ENCODE measurements at regions not wholly inside any gene's neighbourhood (a gene's known extent, or its start where the extent isn't known, plus 50 kb on each side); places are given as distances from the start of the nearest gene placed in this dataset.

GRCh38 chr18:73009691-73010090 is 141.9 kb upstream of the NETO1 start:
- Histone ChIP-seq H3K4me3 (no peak overlapping the region), H3K27ac (no peak overlapping the region), H3K9me3 (ENCODE audit: low read depth) (no peaks in the 10 kb centered on the region), H3K9me2 (replicated peaks; ENCODE audit: insufficient read depth) (no peaks in the 10 kb centered on the region), H3K27me3 (no peaks in the 10 kb centered on the region), H3K4me1 (ENCODE audit: insufficient read depth) (no peaks in the 10 kb centered on the region), H3K4me2 (no peak overlapping the region), H4K20me1 (ENCODE audit: insufficient read depth, poor library complexity, severe bottlenecking) (no peaks in the 10 kb centered on the region), H3K79me2 (no peaks in the 10 kb centered on the region), H2AFZ (no peak overlapping the region), H3K36me3 (replicated peaks; ENCODE audit: insufficient read depth, low read depth) (no peaks in the 10 kb centered on the region)
- TF ChIP-seq, protein P1, sequence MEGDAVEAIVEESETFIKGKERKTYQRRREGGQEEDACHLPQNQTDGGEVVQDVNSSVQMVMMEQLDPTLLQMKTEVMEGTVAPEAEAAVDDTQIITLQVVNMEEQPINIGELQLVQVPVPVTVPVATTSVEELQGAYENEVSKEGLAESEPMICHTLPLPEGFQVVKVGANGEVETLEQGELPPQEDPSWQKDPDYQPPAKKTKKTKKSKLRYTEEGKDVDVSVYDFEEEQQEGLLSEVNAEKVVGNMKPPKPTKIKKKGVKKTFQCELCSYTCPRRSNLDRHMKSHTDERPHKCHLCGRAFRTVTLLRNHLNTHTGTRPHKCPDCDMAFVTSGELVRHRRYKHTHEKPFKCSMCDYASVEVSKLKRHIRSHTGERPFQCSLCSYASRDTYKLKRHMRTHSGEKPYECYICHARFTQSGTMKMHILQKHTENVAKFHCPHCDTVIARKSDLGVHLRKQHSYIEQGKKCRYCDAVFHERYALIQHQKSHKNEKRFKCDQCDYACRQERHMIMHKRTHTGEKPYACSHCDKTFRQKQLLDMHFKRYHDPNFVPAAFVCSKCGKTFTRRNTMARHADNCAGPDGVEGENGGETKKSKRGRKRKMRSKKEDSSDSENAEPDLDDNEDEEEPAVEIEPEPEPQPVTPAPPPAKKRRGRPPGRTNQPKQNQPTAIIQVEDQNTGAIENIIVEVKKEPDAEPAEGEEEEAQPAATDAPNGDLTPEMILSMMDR (IDR thresholded peaks at IDR 0.05; ENCODE audit: poor library complexity), result no peak
- no peak for TF ChIP-seq EZH2 (IDR thresholded peaks at IDR 0.05; ENCODE audit: borderline replicate concordance)
- no peak for TF ChIP-seq EZH2phosphoT487 (IDR thresholded peaks at IDR 0.05; ENCODE audit: low read depth, severe bottlenecking, unreplicated experiment)
- no peak for DNase-seq (ENCODE audit: low spot score)
- 65% methylated on average over 4 of the region's 4 CpGs for WGBS (ENCODE audit: low lambda C conversion rate, missing lambda C conversion rate)

- H2AFZ ChIP-seq, result no peak overlapping the region
- H3K9me2 ChIP-seq (replicated peaks; ENCODE audit: insufficient read depth), result no peaks in the 10 kb centered on the region
- TF ChIP-seq, protein P1 (IDR thresholded peaks at IDR 0.05; ENCODE audit: poor library complexity), result no peak
- no peak for TF ChIP-seq EZH2 (IDR thresholded peaks at IDR 0.05; ENCODE audit: borderline replicate concordance)
- no peaks in the 10 kb centered on the region for H3K36me3 ChIP-seq (replicated peaks; ENCODE audit: insufficient read depth, low read depth)
- H3K4me3 ChIP-seq, result no peak overlapping the region
- no peak overlapping the region for H3K27ac ChIP-seq
- no peaks in the 10 kb centered on the region for H3K79me2 ChIP-seq
- no peak overlapping the region for H3K4me2 ChIP-seq
- H3K9me3 ChIP-seq (ENCODE audit: low read depth), result no peaks in the 10 kb centered on the region
- no peaks in the 10 kb centered on the region for H3K4me1 ChIP-seq (ENCODE audit: insufficient read depth)
- no peaks in the 10 kb centered on the region for H4K20me1 ChIP-seq (ENCODE audit: insufficient read depth, poor library complexity, severe bottlenecking)
- H3K27me3 ChIP-seq, result no peaks in the 10 kb centered on the region
- DNase-seq (ENCODE audit: low spot score), result no peak
- WGBS (ENCODE audit: low lambda C conversion rate, missing lambda C conversion rate), result 93% methylated on average over 4 of the region's 4 CpGs
These were observed 140.1 kb upstream of the NETO1 start for GRCh38 chr18:73007915-73008308.

- DNase-seq (ENCODE audit: low spot score), result no peak
- Histone ChIP-seq H3K4me1 (ENCODE audit: insufficient read depth) (no peaks in the 10 kb centered on the region), H3K79me2 (no peaks in the 10 kb centered on the region), H3K9me3 (ENCODE audit: low read depth) (no peaks in the 10 kb centered on the region), H3K9me2 (replicated peaks; ENCODE audit: insufficient read depth) (no peaks in the 10 kb centered on the region), H4K20me1 (ENCODE audit: insufficient read depth, poor library complexity, severe bottlenecking) (no peaks in the 10 kb centered on the region), H3K4me2 (no peak overlapping the region), H2AFZ (no peak overlapping the region), H3K27me3 (no peaks in the 10 kb centered on the region), H3K4me3 (no peak overlapping the region), H3K27ac (no peak overlapping the region), H3K36me3 (replicated peaks; ENCODE audit: insufficient read depth, low read depth) (no peaks in the 10 kb centered on the region)
- TF ChIP-seq EZH2phosphoT487 (IDR thresholded peaks at IDR 0.05; ENCODE audit: low read depth, severe bottlenecking, unreplicated experiment), result no peak
- 76% methylated on average over 6 of the region's 6 CpGs for WGBS (ENCODE audit: low lambda C conversion rate, missing lambda C conversion rate)
These were observed 139.6 kb upstream of the NETO1 start for GRCh38 chr18:73007195-73007914.

- Histone ChIP-seq H3K36me3 (replicated peaks; ENCODE audit: insufficient read depth, low read depth) (no peaks in the 10 kb centered on the region), H2AFZ (no peak overlapping the region), H3K79me2 (no peaks in the 10 kb centered on the region), H3K27ac (no peak overlapping the region), H3K4me1 (ENCODE audit: insufficient read depth) (no peaks in the 10 kb centered on the region), H3K4me2 (no peak overlapping the region), H4K20me1 (ENCODE audit: insufficient read depth, poor library complexity, severe bottlenecking) (no peaks in the 10 kb centered on the region), H3K4me3 (no peak overlapping the region), H3K9me2 (replicated peaks; ENCODE audit: insufficient read depth) (no peaks in the 10 kb centered on the region), H3K27me3 (no peaks in the 10 kb centered on the region), H3K9me3 (ENCODE audit: low read depth) (no peaks in the 10 kb centered on the region)
- no peak for DNase-seq (ENCODE audit: low spot score)
- WGBS (ENCODE audit: low lambda C conversion rate, missing lambda C conversion rate), result 70% methylated on average over 3 of the region's 3 CpGs
- TF ChIP-seq EZH2phosphoT487 (IDR thresholded peaks at IDR 0.05; ENCODE audit: low read depth, severe bottlenecking, unreplicated experiment), result no peak
- TF ChIP-seq, protein P1 (IDR thresholded peaks at IDR 0.05; ENCODE audit: poor library complexity), result no peak
- TF ChIP-seq EZH2 (IDR thresholded peaks at IDR 0.05; ENCODE audit: borderline replicate concordance), result no peak
These were observed 138.5 kb upstream of the NETO1 start for GRCh38 chr18:73006331-73006730.

Measured in hepatocyte (in vitro differentiated cells).